ENCODE measurements at regions not wholly inside any gene's neighbourhood (a gene's known extent, or its start where the extent isn't known, plus 50 kb on each side); places are given as distances from the start of the nearest gene placed in this dataset.

DNA sequence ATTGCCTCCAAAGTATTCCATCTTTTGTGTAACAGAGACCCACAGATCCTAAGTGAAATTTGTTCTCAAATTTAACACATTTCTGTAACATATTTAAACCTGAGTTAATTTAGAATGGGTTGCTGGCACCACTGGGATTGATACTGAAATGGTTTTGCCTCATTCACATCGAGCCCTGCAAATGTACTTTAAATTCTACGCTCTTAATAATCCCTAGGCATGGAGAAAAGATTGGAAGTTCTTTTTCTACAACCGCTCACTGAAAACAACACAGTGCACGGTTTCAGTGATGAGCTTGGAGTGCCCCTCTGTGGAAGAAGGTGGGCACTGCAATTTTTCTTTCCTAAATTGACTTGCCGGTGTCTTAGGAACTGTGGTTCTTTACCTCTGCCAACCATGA lies 109.9 kb upstream of the ATP11B start:
- peak; percentile 71 for DNase-seq (ENCODE audit: low spot score)

DNA sequence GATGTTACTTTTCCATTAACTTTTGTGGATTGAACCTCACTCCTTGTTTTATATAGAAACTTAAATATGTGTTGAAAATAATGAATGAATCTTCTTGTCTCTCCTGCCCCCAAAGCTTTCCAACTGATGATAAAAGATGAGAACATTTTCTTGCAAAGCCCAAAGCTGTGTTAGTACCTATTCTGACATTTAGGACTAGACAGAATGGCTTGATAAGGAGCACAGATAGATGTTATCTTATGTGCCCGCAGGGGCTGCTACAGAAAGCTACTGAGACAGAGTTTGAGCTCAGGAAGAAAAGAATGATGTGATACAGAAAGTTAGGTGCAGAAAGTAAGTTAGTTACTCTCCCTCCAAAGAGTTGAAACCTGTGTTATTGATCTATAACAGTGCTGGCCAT lies 109.4 kb upstream of the ATP11B start:
- no peak for DNase-seq (ENCODE audit: low spot score)

DNA sequence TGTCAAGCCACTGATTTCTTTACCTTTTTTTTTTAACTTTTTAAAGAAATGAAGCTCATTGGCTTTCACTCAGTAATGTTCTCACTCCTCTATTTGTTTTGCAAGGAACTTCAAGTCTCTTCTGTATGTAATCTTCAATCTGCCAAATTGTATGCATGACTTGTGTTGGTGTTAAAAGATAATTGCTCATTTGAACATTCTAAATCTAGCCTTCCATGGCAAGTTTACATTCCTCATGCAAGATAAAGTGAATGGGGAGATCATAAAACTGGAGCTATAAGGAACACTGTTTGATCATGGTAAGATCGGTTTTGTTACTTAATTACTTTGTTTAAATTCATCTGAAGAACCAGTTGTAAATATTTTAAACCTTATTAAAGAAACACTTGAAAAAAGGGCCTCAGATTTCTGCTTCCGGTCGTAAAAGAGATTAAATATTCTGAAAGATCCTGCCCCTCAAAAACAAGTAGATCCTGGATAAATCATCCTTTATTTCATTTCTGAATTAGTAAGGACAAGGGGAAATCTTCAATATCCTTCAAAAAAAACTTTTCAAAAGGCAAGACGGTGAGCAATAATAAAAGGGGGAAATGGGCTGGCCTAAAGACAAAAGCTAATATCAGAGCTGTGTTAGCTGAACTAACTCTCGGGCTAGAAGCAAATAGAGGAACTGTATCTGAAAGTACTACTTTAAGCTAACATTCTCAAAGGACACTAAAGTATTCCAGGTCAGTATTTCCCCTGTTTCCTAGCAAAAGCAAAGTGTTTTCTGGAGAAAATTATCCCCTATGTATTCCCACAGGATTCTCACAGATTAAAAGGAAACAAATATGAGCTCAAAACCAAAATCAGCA lies 107.0 kb upstream of the ATP11B start:
- DNase-seq (ENCODE audit: low spot score): no peak

DNA sequence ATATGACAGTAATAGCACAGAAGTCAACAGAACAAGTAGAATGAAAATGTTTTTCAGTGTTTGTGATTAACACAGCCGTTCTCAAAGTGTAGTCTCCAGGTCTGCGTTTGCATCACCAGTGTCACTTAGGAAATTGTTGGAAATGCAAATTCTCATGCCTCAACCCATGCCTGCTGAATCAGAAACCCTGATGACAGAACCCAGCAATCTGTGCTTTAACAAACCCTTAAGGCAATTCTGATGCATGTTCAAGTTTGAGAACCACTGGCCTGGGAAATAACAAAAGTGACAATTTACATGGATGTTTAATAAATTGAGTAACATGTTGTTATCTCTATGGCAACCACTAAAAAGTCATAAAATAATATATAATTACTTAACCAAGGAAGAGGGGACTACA lies 103.1 kb upstream of the ATP11B start:
- no peak for DNase-seq (ENCODE audit: low spot score)

DNA sequence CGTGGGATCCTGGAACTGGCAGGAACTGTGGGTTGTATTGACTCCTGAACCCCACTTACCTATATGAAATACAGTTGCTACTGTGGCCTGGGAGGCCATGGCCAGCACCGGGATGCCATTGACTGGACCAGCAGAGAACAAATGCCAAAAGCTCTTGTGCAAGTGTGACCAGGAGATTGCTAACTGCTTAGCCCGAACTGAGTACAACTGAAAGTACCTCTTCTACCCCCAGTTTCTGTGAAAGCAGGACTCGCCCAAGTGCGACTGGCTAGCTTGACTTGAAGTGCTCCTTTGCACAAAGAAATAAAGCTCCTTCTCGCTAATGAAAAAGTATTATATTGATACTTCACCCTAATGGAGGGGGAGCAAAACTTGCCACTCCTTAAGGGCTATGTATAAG lies 101.3 kb upstream of the ATP11B start:
- no peak for DNase-seq (ENCODE audit: low spot score)

DNA sequence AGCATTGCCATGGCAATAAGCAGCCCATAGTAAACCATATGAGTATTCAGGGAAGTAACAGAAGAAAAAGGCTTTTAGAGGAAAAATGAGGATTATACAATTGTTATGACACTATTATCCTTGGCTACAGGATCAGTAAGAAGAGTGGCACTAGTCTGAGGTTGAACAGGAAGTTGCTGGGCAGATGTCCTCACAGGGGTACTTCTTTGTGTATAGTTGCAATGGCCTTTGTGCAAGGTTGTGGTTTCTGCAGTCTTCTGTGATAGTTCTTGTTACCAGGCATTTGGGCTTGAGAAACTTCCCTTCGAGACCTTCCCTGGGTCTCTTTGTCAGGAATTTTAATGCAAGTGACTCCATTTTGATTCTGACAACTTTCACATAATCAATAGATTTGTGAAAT lies 100.6 kb upstream of the ATP11B start:
- DNase-seq (ENCODE audit: low spot score): no peak

GRCh38 chr3:182693723-182694122 lies 99.6 kb upstream of the ATP11B start:
- DNase-seq (ENCODE audit: low spot score): no peak

- DNase-seq (ENCODE audit: low spot score): no peak
These were observed 96.4 kb upstream of the ATP11B start for GRCh38 chr3:182696916-182697315.

- DNase-seq (ENCODE audit: low spot score): no peak
These were observed 95.9 kb upstream of the ATP11B start for GRCh38 chr3:182697345-182697919.

- no peak for DNase-seq (ENCODE audit: low spot score)
These were observed 95.2 kb upstream of the ATP11B start for GRCh38 chr3:182698078-182698477.

GRCh38 chr3:182699550-182700170 lies 93.6 kb upstream of the ATP11B start:
- DNase-seq (ENCODE audit: low spot score): no peak

- DNase-seq (ENCODE audit: low spot score): no peak
These were observed 91.1 kb upstream of the ATP11B start for GRCh38 chr3:182702216-182702615.

DNA sequence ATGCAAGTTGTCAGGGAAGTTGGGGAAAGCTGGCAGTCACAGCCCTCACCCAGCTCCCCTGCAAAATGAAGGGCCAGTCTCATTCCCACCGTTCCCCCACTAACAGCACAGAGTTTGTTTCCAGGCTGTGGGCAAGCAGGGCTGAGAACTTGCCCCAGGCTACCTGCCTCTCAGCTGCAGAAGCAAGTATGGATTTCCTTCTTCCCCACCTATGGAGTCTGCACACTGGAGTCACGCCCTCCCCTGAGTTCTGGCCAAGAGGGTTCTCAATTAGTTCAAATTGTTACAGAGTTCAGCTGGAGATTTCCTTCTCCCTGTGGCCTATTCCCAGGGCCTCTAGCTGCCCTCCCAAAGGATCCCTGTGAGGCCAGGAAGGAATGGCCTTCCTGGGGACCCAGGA lies 90.1 kb upstream of the ATP11B start:
- DNase-seq (ENCODE audit: low spot score): no peak

- DNase-seq (ENCODE audit: low spot score): no peak
These were observed 88.4 kb upstream of the ATP11B start for GRCh38 chr3:182704926-182705325.

GRCh38 chr3:182708810-182709209 lies 84.5 kb upstream of the ATP11B start:
- DNase-seq (ENCODE audit: low spot score): no peak

DNA sequence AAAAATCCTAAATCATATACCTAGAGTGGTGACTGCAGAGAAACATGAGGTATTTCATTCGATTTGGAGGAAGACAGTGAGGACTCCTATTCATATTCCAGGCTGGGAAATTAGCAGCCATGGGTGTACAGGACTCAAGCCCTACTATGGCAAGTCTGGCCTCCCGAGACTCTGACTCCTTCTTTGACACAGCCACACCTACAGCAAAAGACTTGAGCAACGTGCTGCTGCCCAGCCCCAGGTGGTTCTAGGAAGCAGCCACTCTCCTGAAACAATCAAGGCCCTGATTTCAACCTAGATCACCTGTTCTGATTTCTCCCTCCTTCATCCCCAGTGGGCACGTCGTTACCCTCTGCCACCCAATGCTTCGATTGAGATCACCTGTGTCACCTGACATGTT lies 84.0 kb upstream of the ATP11B start:
- no peak for DNase-seq (ENCODE audit: low spot score)

GRCh38 chr3:182710557-182711157 lies 82.6 kb upstream of the ATP11B start:
- DNase-seq (ENCODE audit: low spot score): no peak

- DNase-seq (ENCODE audit: low spot score): no peak
These were observed 82.0 kb upstream of the ATP11B start for GRCh38 chr3:182711261-182711683.

- DNase-seq (ENCODE audit: low spot score): no peak
These were observed 81.5 kb upstream of the ATP11B start for GRCh38 chr3:182711853-182712252.

DNA sequence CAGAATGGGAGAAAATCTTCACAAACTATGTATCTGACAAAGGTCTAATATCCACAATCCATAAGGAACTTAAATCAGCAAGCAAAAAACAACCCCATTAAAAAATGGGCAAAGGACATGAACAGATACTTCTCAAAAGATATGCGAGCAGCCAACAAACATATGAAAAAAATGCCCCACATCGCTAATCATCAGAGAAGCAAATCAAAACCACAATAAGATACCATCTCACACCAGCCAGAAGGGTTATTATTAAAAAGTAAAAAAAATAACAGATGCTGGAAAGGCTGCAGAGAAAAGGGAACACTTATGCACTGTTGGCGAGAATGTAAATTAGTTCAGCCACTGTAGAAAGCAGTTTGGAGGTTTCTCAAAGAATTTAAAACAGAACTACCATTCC lies 80.2 kb upstream of the ATP11B start:
- no peak for DNase-seq (ENCODE audit: low spot score)

GRCh38 chr3:182713743-182714517 lies 79.4 kb upstream of the ATP11B start:
- DNase-seq (ENCODE audit: low spot score): peak; percentile 75

DNA sequence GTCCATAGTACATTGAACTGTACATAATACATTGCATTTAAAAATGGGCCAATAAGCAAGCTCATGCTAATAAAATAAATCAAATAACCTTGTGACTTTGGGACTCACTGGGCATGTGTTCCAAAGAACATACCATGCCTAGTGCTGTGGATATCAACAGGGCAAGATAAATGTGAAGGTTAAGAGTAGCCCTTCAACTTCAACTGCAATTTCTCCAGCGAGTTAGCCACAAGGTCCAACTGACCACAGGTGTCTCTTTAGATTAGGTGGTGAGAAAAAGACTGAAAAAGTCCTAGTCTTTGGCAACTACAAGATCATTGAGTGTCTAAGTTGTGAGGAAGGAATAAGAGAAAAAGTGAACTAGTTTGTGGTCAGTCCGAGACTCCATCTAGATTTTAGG lies 78.3 kb upstream of the ATP11B start:
- DNase-seq (ENCODE audit: low spot score): no peak

All from H4 (cell line).